HCT116 (cell line): ENCODE measurements at regions not wholly inside any gene's neighbourhood (a gene's known extent, or its start where the extent isn't known, plus 50 kb on each side); places are given as distances from the start of the nearest gene placed in this dataset.

ENCODE experiments used
- ATAC-seq: fragments of 200-7000 bp; cut with Tn5 transposase; 2 replicates; pipeline ENCODE4 v1.9.1; 2020; ENCODE audit warnings: mild to moderate bottlenecking, moderate library complexity
- BruUV-seq: library from RNA; stranded (reverse); fragments of 400-500 nt; replicated peaks from 2 replicates; lab custom pipeline; 2021; lab: Mats Ljungman, UMichigan
- CTCF ChIA-PET: fragments of 300-600 bp; sonication (Branson Sonifier 250); formaldehyde crosslinking; loops from one replicate; lab custom pipeline; 2021; ENCODE audit warnings: antibody characterized with exemption; lab: Charles Lee
- POLR2A ChIA-PET: fragments of 300-600, 350-600 bp; sonication (Branson Sonifier 250); formaldehyde crosslinking; loops from one replicate; lab custom pipeline; 2021; ENCODE audit warnings: antibody characterized with exemption; lab: Charles Lee
- RAD21 ChIA-PET, 2 experiments: fragments of 300-600 bp; sonication (Branson Sonifier 250); formaldehyde crosslinking; loops; one replicate each; lab custom pipeline; 2023; ENCODE audit warnings: low total read pairs in 2 of 2; ENCODE audit not compliant: uncharacterized antibody in 2 of 2, unreplicated experiment in 2 of 2, low non-redundant PET in 1 of 2; lab: Charles Lee
- DNase-seq: peaks from one replicate; pipeline ENCODE4 v3.0.0-alpha.2; 2010; ENCODE audit warnings: low read depth, low spot score
- H2AFZ ChIP-seq: fragments of 200-600 bp; shearing (Covaris generic), sonication (generic); 2 replicates; pipeline ENCODE4 v1.6.1; 2017; ENCODE audit warnings: low read depth, mixed run types, mixed read lengths, antibody characterized with exemption, low read length; ENCODE audit not compliant: poor library complexity, severe bottlenecking
- H3K27ac ChIP-seq: 2 replicates; pipeline ENCODE4 v1.5.1; 2012; ENCODE audit warnings: low read depth, low read length
- H3K27me3 ChIP-seq: fragments of 200-600 bp; sonication (generic); 2 replicates; pipeline ENCODE4 v1.6.1; 2016; ENCODE audit warnings: mixed run types, low read length, mixed read lengths; ENCODE audit not compliant: insufficient read depth
- H3K36me3 ChIP-seq, 2 experiments: fragments of 200-500 bp in 1 of 2; fragments of 200-600 bp in 1 of 2; sonication (Bioruptor generic) in 1 of 2; sonication (generic) in 1 of 2; 2 replicates each; pipeline versions ENCODE4 v1.5.1 to v1.6.1; 2014 to 2016; ENCODE audit warnings: low read length in 2 of 2, inconsistent platforms in 1 of 2, mixed read lengths in 1 of 2, mixed run types in 1 of 2; ENCODE audit not compliant: insufficient read depth in 2 of 2, control insufficient read depth in 1 of 2
- H3K4me1 ChIP-seq, 2 experiments: fragments of 200-600 bp in 1 of 2; sonication (generic) in 1 of 2; 2 replicates each; pipeline versions ENCODE4 v1.5.1 to v1.6.1; 2012 to 2017; ENCODE audit warnings: low read length in 2 of 2, inconsistent platforms in 1 of 2, mild to moderate bottlenecking in 1 of 2, mixed read lengths in 1 of 2, mixed run types in 1 of 2, moderate library complexity in 1 of 2; ENCODE audit not compliant: insufficient read depth in 2 of 2, control insufficient read depth in 1 of 2
- H3K4me2 ChIP-seq: fragments of 200-600 bp; sonication (generic); 2 replicates; pipeline ENCODE4 v1.6.1; 2017; ENCODE audit warnings: mixed run types, low read length, mixed read lengths
- H3K4me3 ChIP-seq, 2 experiments: fragments of 200-600 bp in 1 of 2; sonication (generic) in 1 of 2; replicated peaks in 1 of 2; 2 replicates each; pipeline ENCODE4 v1.5.1; 2011 to 2016; ENCODE audit warnings: low read length in 2 of 2, control low read depth in 1 of 2, low read depth in 1 of 2, mild to moderate bottlenecking in 1 of 2, mixed read lengths in 1 of 2, mixed run types in 1 of 2
- H3K79me2 ChIP-seq: fragments of 200-600 bp; sonication (generic); 2 replicates; pipeline ENCODE4 v1.6.1; 2017; ENCODE audit warnings: mild to moderate bottlenecking, mixed run types, low read length, moderate library complexity, mixed read lengths; ENCODE audit not compliant: insufficient read depth
- H3K9ac ChIP-seq: fragments of 200-600 bp; sonication (generic); 2 replicates; pipeline ENCODE4 v1.6.1; 2016; ENCODE audit warnings: low read length, mixed read lengths
- H3K9me2 ChIP-seq: fragments of 200-600 bp; sonication (generic), shearing (Covaris generic); 2 replicates; pipeline ENCODE4 v1.6.1; 2017; ENCODE audit warnings: mixed run types, mild to moderate bottlenecking, moderate library complexity; ENCODE audit not compliant: insufficient read depth
- H3K9me3 ChIP-seq, 2 experiments: fragments of 200-500 bp in 1 of 2; fragments of 200-600 bp in 1 of 2; sonication (Bioruptor generic) in 1 of 2; sonication (generic) in 1 of 2; 2 replicates each; pipeline ENCODE4 v1.6.1; 2014 to 2017; ENCODE audit warnings: low read length in 2 of 2, mixed read lengths in 2 of 2, inconsistent platforms in 1 of 2, low read depth in 1 of 2, mild to moderate bottlenecking in 1 of 2, mixed run types in 1 of 2, moderate library complexity in 1 of 2; ENCODE audit not compliant: control insufficient read depth in 1 of 2, insufficient read depth in 1 of 2
- H4K20me1 ChIP-seq: fragments of 200-600 bp; sonication (generic), shearing (Covaris generic); 2 replicates; pipeline ENCODE4 v1.6.1; 2017; ENCODE audit warnings: mixed run types, mild to moderate bottlenecking, moderate library complexity; ENCODE audit not compliant: insufficient read depth
- CEBPB ChIP-seq: IDR thresholded peaks from 2 replicates; pipeline ENCODE4 v1.6.1; 2012; ENCODE audit warnings: low read depth
- POLR2AphosphoS5 ChIP-seq: IDR thresholded peaks from 2 replicates; pipeline ENCODE4 v1.6.1; 2011; ENCODE audit warnings: mild to moderate bottlenecking, low read depth, low read length, moderate library complexity
- SIN3A ChIP-seq: IDR thresholded peaks from 2 replicates; pipeline ENCODE4 v1.6.1; 2012; ENCODE audit warnings: low read depth
- ZNF274 ChIP-seq: fragments of 200-500 bp; sonication (Bioruptor generic); IDR thresholded peaks from 2 replicates; pipeline ENCODE4 v1.6.1; 2014; ENCODE audit warnings: mild to moderate bottlenecking, low read depth, low read length, inconsistent platforms
- intact Hi-C: fragments of 100-400 bp; cut with micrococcal nuclease; formaldehyde crosslinking; loops from 2 replicates; pipeline ENCODE4 v1.10.0; 2022
- TF ChIP-seq, protein P1 (sequence below), 3 experiments: fragments of 200-600 bp in 1 of 3; sonication (generic) in 1 of 3; IDR thresholded peaks in 2 of 3; conservative IDR thresholded peaks in 1 of 3; 2 replicates each; pipeline ENCODE4 v1.5.1; 2012 to 2017; ENCODE audit warnings: low read depth in 2 of 3, low read length in 2 of 3, antibody characterized with exemption in 1 of 3, borderline replicate concordance in 1 of 3, control low read depth in 1 of 3, mild to moderate bottlenecking in 1 of 3, mixed read lengths in 1 of 3, mixed run types in 1 of 3, moderate library complexity in 1 of 3; ENCODE audit not compliant: insufficient read depth in 1 of 3

- H3K4me1 ChIP-seq, result no peaks in the 10 kb centered on the region
- no peak overlapping the region for H2AFZ ChIP-seq
- no peaks in the 10 kb centered on the region for H3K9me2 ChIP-seq
- H3K4me3 ChIP-seq, result no peak overlapping the region
- CTCF ChIA-PET, result no interaction called here
- TF ChIP-seq POLR2AphosphoS5 (no peak), CEBPB (no peak), SIN3A (no peak), ZNF274 (no peak)
- TF ChIP-seq, protein P1, sequence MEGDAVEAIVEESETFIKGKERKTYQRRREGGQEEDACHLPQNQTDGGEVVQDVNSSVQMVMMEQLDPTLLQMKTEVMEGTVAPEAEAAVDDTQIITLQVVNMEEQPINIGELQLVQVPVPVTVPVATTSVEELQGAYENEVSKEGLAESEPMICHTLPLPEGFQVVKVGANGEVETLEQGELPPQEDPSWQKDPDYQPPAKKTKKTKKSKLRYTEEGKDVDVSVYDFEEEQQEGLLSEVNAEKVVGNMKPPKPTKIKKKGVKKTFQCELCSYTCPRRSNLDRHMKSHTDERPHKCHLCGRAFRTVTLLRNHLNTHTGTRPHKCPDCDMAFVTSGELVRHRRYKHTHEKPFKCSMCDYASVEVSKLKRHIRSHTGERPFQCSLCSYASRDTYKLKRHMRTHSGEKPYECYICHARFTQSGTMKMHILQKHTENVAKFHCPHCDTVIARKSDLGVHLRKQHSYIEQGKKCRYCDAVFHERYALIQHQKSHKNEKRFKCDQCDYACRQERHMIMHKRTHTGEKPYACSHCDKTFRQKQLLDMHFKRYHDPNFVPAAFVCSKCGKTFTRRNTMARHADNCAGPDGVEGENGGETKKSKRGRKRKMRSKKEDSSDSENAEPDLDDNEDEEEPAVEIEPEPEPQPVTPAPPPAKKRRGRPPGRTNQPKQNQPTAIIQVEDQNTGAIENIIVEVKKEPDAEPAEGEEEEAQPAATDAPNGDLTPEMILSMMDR (IDR thresholded peaks at IDR 0.05 in 2 of 3, conservative IDR thresholded peaks at IDR 0.05 in 1 of 3; ENCODE audit: borderline replicate concordance in 1 of 3, insufficient read depth in 1 of 3, low read depth in 2 of 3, low read length in 2 of 3), result no peak
- H3K9me3 ChIP-seq, result peaks cover 0 to 2% of the 10 kb centered on the region in 2 experiments; a peak in 1 of 4 replicates
- DNase-seq (no peak), ATAC-seq (no peak)
- intact Hi-C loops, result no loop called here
- RAD21 ChIA-PET, result no interaction called here
- H3K79me2 ChIP-seq, result no peaks in the 10 kb centered on the region
- no peak overlapping the region for H3K9ac ChIP-seq
- H3K4me2 ChIP-seq, result no peak overlapping the region
- H4K20me1 ChIP-seq, result no peaks in the 10 kb centered on the region
- peaks cover 55% of the 10 kb centered on the region for H3K27me3 ChIP-seq
- POLR2A ChIA-PET, result no interaction called here
- no peak overlapping the region for H3K27ac ChIP-seq
- no TSS peak for BruUV-seq
- H3K36me3 ChIP-seq, result no peaks in the 10 kb centered on the region
Observed at GRCh38 chr10:120098232-120098930, 205.9 kb downstream of the SEC23IP start.
